ENCODE measurements at regions not wholly inside any gene's neighbourhood (a gene's known extent, or its start where the extent isn't known, plus 50 kb on each side); places are given as distances from the start of the nearest gene placed in this dataset.

- TF ChIP-seq RAD21 (IDR thresholded peaks at IDR 0.05): no peak
- TF ChIP-seq MAX (IDR thresholded peaks at IDR 0.05): no peak
- TF ChIP-seq CTCF (IDR thresholded peaks at IDR 0.05; ENCODE audit: low read depth, low read length, missing input control): no peak
These were observed 158.0 kb downstream of the TENT5A start for GRCh38 chr6:81594501-81594900.
